Endodermal cell (in vitro differentiated cells): ENCODE measurements at regions not wholly inside any gene's neighbourhood (a gene's known extent, or its start where the extent isn't known, plus 50 kb on each side); places are given as distances from the start of the nearest gene placed in this dataset.

ENCODE experiments used
- DNase-seq: peaks from one replicate; pipeline ENCODE4 v3.0.0-alpha.2; 2017
- H3K27ac ChIP-seq: 2 replicates; pipeline ENCODE4 v1.5.1; 2013; ENCODE audit warnings: mild to moderate bottlenecking, low read depth, low read length, moderate library complexity
- H3K27me3 ChIP-seq: 2 replicates; pipeline ENCODE4 v1.6.1; 2013; ENCODE audit warnings: mild to moderate bottlenecking, low read length, moderate library complexity; ENCODE audit not compliant: insufficient read depth, control insufficient read depth, poor library complexity, severe bottlenecking
- H3K36me3 ChIP-seq: 2 replicates; pipeline ENCODE4 v1.7.0; 2013; ENCODE audit warnings: mild to moderate bottlenecking, low read length, moderate library complexity; ENCODE audit not compliant: control insufficient read depth, insufficient read depth
- H3K4me1 ChIP-seq: one replicate; pipeline ENCODE4 v1.7.0; 2013; ENCODE audit warnings: low read length; ENCODE audit not compliant: control insufficient read depth, insufficient read depth
- H3K4me3 ChIP-seq: 2 replicates; pipeline ENCODE4 v1.5.1; 2013; ENCODE audit warnings: mild to moderate bottlenecking, low read length, moderate library complexity
- H3K9ac ChIP-seq: 2 replicates; pipeline ENCODE4 v1.6.1; 2013; ENCODE audit warnings: mild to moderate bottlenecking, low read length, moderate library complexity; ENCODE audit not compliant: poor library complexity, severe bottlenecking; ENCODE audit errors: extremely low read depth
- H3K9me3 ChIP-seq: 2 replicates; pipeline ENCODE4 v1.6.1; 2013; ENCODE audit warnings: mild to moderate bottlenecking, low read length, moderate library complexity; ENCODE audit not compliant: control insufficient read depth
- H3K27ac Mint-ChIP-seq: 2 replicates; pipeline ENCODE4 v1.8.0; 2020; ENCODE audit warnings: mixed read lengths
- H3K27me3 Mint-ChIP-seq: 2 replicates; pipeline ENCODE4 v1.8.0; 2021; ENCODE audit warnings: mild to moderate bottlenecking, mixed read lengths; ENCODE audit not compliant: insufficient read depth
- H3K36me3 Mint-ChIP-seq: 2 replicates; pipeline ENCODE4 v1.8.0; 2020; ENCODE audit warnings: low read depth, mixed read lengths
- H3K4me1 Mint-ChIP-seq: 2 replicates; pipeline ENCODE4 v1.8.0; 2020; ENCODE audit warnings: mixed read lengths
- H3K4me3 Mint-ChIP-seq: 2 replicates; pipeline ENCODE4 v1.8.0; 2020; ENCODE audit warnings: mild to moderate bottlenecking, moderate library complexity, mixed read lengths
- H3K9me3 Mint-ChIP-seq: 2 replicates; pipeline ENCODE4 v1.8.0; 2020; ENCODE audit warnings: mild to moderate bottlenecking, mixed read lengths
- CTCF ChIP-seq: fragments of 200-600 bp; sonication (generic); conservative IDR thresholded peaks from 2 replicates; pipeline ENCODE4 v1.5.0; 2021; ENCODE audit warnings: antibody characterized with exemption, mild to moderate bottlenecking
- WGBS, 2 experiments: methylation state at CpG; one replicate each; pipeline versions ENCODE4 v1.1.5 to v1.1.7; 2013; ENCODE audit warnings: missing lambda C conversion rate in 2 of 2, mixed read lengths in 1 of 2; ENCODE audit not compliant: insufficient coverage in 1 of 2, insufficient read length in 1 of 2; 5-methylcytosine and 5-hydroxymethylcytosine counted together

DNA sequence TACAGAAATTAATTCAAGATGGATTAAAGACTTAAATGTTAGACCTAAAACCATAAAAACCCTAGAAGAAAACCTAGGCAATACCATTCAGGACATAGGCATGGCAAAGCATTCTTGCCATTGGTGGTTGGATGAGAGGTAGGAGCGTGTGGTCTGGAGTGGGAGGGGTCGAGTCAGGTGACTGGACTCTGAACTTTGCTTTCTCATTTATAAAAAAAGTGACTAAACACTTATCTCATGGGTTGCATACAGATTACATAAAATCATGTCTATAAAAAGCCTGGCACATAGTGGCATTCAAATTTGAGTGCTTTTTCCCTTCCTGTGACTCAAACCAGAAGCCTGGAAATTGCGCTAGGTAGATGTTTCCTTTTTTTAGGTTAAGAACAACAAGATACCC is 159.7 kb upstream of the SHISA6 start:
- H3K9me3 Mint-ChIP-seq = no peaks in the 10 kb centered on the region

GRCh38 chr17:11077673-11078072 is 163.3 kb upstream of the SHISA6 start:
- H3K27ac Mint-ChIP-seq = no peak overlapping the region
- 80 to 100% methylated on average over 1 of the region's 1 CpG for WGBS, 2 experiments
- no peak overlapping the region for H3K4me3 Mint-ChIP-seq
- no peaks in the 10 kb centered on the region for H3K9me3 Mint-ChIP-seq
- peaks cover 7% of the 10 kb centered on the region for H3K27me3 Mint-ChIP-seq
- H3K36me3 Mint-ChIP-seq = no peaks in the 10 kb centered on the region
- Histone ChIP-seq H3K9me3 (no peaks in the 10 kb centered on the region), H3K27me3 (no peaks in the 10 kb centered on the region), H3K4me1 (peaks cover 12% of the 10 kb centered on the region), H3K9ac (no peak overlapping the region), H3K27ac (no peak overlapping the region), H3K4me3 (no peak overlapping the region), H3K36me3 (no peaks in the 10 kb centered on the region)
- no peak for TF ChIP-seq CTCF
- no peak for DNase-seq
- H3K4me1 Mint-ChIP-seq = peaks cover 26% of the 10 kb centered on the region

More for the DNA sequence above, 159.7 kb upstream of the SHISA6 start:
- H3K36me3 ChIP-seq = no peaks in the 10 kb centered on the region
- TF ChIP-seq CTCF = no peak
- Mint-ChIP-seq H3K4me3 (no peak overlapping the region), H3K27ac (no peak overlapping the region), H3K4me1 (peaks cover 18% of the 10 kb centered on the region), H3K36me3 (no peaks in the 10 kb centered on the region), H3K27me3 (peaks cover 30% of the 10 kb centered on the region)
- H3K27me3 ChIP-seq = peaks cover 2% of the 10 kb centered on the region
- DNase-seq = no peak
- peaks cover 3% of the 10 kb centered on the region for H3K4me1 ChIP-seq
- no peak overlapping the region for H3K27ac ChIP-seq
- H3K9ac ChIP-seq = no peak overlapping the region
- no peak overlapping the region for H3K4me3 ChIP-seq
- no peaks in the 10 kb centered on the region for H3K9me3 ChIP-seq
- WGBS, 2 experiments = 100% methylated on average over 2 of the region's 3 CpGs; no CpG with 5 or more reads in 1 of the 2 experiments

- Histone ChIP-seq H3K36me3 (no peaks in the 10 kb centered on the region), H3K9ac (no peak overlapping the region), H3K4me3 (no peak overlapping the region), H3K4me1 (peaks cover 9% of the 10 kb centered on the region), H3K27me3 (no peaks in the 10 kb centered on the region), H3K9me3 (no peaks in the 10 kb centered on the region), H3K27ac (no peak overlapping the region)
- no peak for TF ChIP-seq CTCF
- WGBS, 2 experiments = 81 to 83% methylated on average over 1 to 2 of the region's 2 CpGs
- peak overlapping the region; percentile 81 for H3K27ac Mint-ChIP-seq
- H3K4me3 Mint-ChIP-seq = no peak overlapping the region
- peaks cover 9% of the 10 kb centered on the region for H3K9me3 Mint-ChIP-seq
- peaks cover 14% of the 10 kb centered on the region for H3K4me1 Mint-ChIP-seq
- H3K27me3 Mint-ChIP-seq = peaks cover 4% of the 10 kb centered on the region
- DNase-seq = no peak
- no peaks in the 10 kb centered on the region for H3K36me3 Mint-ChIP-seq
Observed at GRCh38 chr17:11074451-11074850, 166.6 kb upstream of the SHISA6 start.
